ENCODE measurements at regions not wholly inside any gene's neighbourhood (a gene's known extent, or its start where the extent isn't known, plus 50 kb on each side); places are given as distances from the start of the nearest gene placed in this dataset.

GRCh38 chr10:6738112-6738768 lies 158.2 kb upstream of the PRKCQ start:
- DNase-seq (ENCODE audit: insufficient read length, low spot score, missing footprints) = no peak
- peak overlapping the region; percentile 47 for H2AFZ ChIP-seq (ENCODE audit: low read length)
- no peak overlapping the region for H3K27ac ChIP-seq (ENCODE audit: low read depth, low read length)
- H3K9me3 ChIP-seq (ENCODE audit: low read depth, low read length) = no peaks in the 10 kb centered on the region
- no peaks in the 10 kb centered on the region for H3K79me2 ChIP-seq (ENCODE audit: insufficient read depth, low read length)
- H3K4me2 ChIP-seq (ENCODE audit: insufficient read depth, low read length) = peak overlapping the region; percentile 74
- no peaks in the 10 kb centered on the region for H3K36me3 ChIP-seq (ENCODE audit: insufficient read depth, low read length)
- no peaks in the 10 kb centered on the region for H4K20me1 ChIP-seq (ENCODE audit: insufficient read depth, low read length)
- H3K4me3 ChIP-seq (ENCODE audit: insufficient read depth, low read length) = peak overlapping the region; percentile 53
- H3K27me3 ChIP-seq (ENCODE audit: insufficient read depth, low read length) = peaks cover 3% of the 10 kb centered on the region
- TF ChIP-seq, protein P1, sequence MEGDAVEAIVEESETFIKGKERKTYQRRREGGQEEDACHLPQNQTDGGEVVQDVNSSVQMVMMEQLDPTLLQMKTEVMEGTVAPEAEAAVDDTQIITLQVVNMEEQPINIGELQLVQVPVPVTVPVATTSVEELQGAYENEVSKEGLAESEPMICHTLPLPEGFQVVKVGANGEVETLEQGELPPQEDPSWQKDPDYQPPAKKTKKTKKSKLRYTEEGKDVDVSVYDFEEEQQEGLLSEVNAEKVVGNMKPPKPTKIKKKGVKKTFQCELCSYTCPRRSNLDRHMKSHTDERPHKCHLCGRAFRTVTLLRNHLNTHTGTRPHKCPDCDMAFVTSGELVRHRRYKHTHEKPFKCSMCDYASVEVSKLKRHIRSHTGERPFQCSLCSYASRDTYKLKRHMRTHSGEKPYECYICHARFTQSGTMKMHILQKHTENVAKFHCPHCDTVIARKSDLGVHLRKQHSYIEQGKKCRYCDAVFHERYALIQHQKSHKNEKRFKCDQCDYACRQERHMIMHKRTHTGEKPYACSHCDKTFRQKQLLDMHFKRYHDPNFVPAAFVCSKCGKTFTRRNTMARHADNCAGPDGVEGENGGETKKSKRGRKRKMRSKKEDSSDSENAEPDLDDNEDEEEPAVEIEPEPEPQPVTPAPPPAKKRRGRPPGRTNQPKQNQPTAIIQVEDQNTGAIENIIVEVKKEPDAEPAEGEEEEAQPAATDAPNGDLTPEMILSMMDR (IDR thresholded peaks at IDR 0.05; ENCODE audit: extremely low read depth, low read depth, low read length) = no peak
- peaks cover 13% of the 10 kb centered on the region for H3K4me1 ChIP-seq (ENCODE audit: insufficient read depth, low read length)

DNA sequence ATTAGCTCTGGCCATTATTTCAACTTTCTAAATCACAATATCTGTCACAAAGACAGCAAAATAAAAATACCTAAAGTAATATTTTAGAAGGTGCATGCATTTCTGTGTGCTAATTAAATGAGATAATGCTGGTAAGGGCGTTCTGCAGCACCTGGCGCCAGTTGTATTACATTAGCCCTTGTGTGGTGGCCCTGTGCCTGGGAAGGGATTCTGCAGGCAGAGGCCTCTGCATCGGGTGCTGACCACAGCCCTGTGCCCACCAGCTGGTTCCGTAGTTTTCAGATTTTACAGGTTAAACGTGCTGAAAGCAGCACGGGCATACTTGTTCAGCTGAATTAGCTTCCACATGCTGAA lies 157.7 kb upstream of the PRKCQ start:
- Histone ChIP-seq H3K4me2 (ENCODE audit: insufficient read depth, low read length) (peak overlapping the region; percentile 74), H3K36me3 (ENCODE audit: insufficient read depth, low read length) (no peaks in the 10 kb centered on the region), H3K27ac (ENCODE audit: low read depth, low read length) (no peak overlapping the region), H3K79me2 (ENCODE audit: insufficient read depth, low read length) (no peaks in the 10 kb centered on the region), H3K4me1 (ENCODE audit: insufficient read depth, low read length) (peaks cover 13% of the 10 kb centered on the region), H3K9me3 (ENCODE audit: low read depth, low read length) (no peaks in the 10 kb centered on the region), H2AFZ (ENCODE audit: low read length) (no peak overlapping the region), H3K4me3 (ENCODE audit: insufficient read depth, low read length) (peak overlapping the region; percentile 53), H3K27me3 (ENCODE audit: insufficient read depth, low read length) (peaks cover 3% of the 10 kb centered on the region), H4K20me1 (ENCODE audit: insufficient read depth, low read length) (no peaks in the 10 kb centered on the region)
- TF ChIP-seq, protein P1 (IDR thresholded peaks at IDR 0.05; ENCODE audit: extremely low read depth, low read depth, low read length) = no peak
- no peak for DNase-seq (ENCODE audit: insufficient read length, low spot score, missing footprints)

DNA sequence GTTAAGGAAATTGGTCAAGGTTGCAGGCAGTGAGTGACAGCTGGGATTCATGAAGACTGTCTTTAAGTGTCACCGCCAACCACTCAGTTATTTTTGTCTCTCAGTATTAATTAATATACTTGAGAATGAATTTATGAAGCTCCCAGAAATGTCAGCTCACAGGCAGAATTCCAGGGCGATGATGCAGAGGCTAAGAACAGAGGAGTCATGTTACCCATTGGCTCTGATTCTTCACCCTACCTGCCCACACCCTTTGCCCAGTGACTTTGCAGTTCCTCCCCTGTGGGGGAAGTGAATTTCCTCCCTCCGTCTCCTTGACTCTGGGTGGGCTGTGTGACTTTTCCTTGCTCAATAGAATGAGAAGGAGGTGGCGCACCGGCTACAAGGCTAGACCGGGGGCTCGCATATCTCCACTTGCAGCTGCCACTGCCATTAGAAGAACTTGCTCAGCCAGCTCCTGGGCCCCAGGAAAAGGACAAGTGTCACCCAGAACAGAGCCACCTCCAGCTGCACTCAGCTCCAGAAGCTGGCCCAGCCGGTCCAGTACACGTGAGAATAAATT lies 157.1 kb upstream of the PRKCQ start:
- Histone ChIP-seq H3K4me3 (ENCODE audit: insufficient read depth, low read length) (no peak overlapping the region), H3K9me3 (ENCODE audit: low read depth, low read length) (no peaks in the 10 kb centered on the region), H3K27me3 (ENCODE audit: insufficient read depth, low read length) (peaks cover 3% of the 10 kb centered on the region), H3K79me2 (ENCODE audit: insufficient read depth, low read length) (no peaks in the 10 kb centered on the region), H4K20me1 (ENCODE audit: insufficient read depth, low read length) (no peaks in the 10 kb centered on the region), H3K36me3 (ENCODE audit: insufficient read depth, low read length) (no peaks in the 10 kb centered on the region), H2AFZ (ENCODE audit: low read length) (no peak overlapping the region), H3K4me2 (ENCODE audit: insufficient read depth, low read length) (no peak overlapping the region), H3K4me1 (ENCODE audit: insufficient read depth, low read length) (peaks cover 13% of the 10 kb centered on the region), H3K27ac (ENCODE audit: low read depth, low read length) (no peak overlapping the region)
- TF ChIP-seq, protein P1 (IDR thresholded peaks at IDR 0.05; ENCODE audit: extremely low read depth, low read depth, low read length) = no peak
- DNase-seq (ENCODE audit: insufficient read length, low spot score, missing footprints) = no peak

- Histone ChIP-seq H3K4me3 (ENCODE audit: insufficient read depth, low read length) (no peak overlapping the region), H3K27me3 (ENCODE audit: insufficient read depth, low read length) (peaks cover 3% of the 10 kb centered on the region), H3K4me2 (ENCODE audit: insufficient read depth, low read length) (no peak overlapping the region), H3K27ac (ENCODE audit: low read depth, low read length) (no peak overlapping the region), H2AFZ (ENCODE audit: low read length) (no peak overlapping the region), H4K20me1 (ENCODE audit: insufficient read depth, low read length) (no peaks in the 10 kb centered on the region), H3K4me1 (ENCODE audit: insufficient read depth, low read length) (peaks cover 13% of the 10 kb centered on the region), H3K9me3 (ENCODE audit: low read depth, low read length) (no peaks in the 10 kb centered on the region), H3K36me3 (ENCODE audit: insufficient read depth, low read length) (no peaks in the 10 kb centered on the region), H3K79me2 (ENCODE audit: insufficient read depth, low read length) (no peaks in the 10 kb centered on the region)
- TF ChIP-seq, protein P1 (IDR thresholded peaks at IDR 0.05; ENCODE audit: extremely low read depth, low read depth, low read length) = no peak
- DNase-seq (ENCODE audit: insufficient read length, low spot score, missing footprints) = peak; percentile 19
Observed at GRCh38 chr10:6734286-6734685, 154.2 kb upstream of the PRKCQ start.

Data from osteoblast (primary cell).